ENCODE measurements at regions not wholly inside any gene's neighbourhood (a gene's known extent, or its start where the extent isn't known, plus 50 kb on each side); places are given as distances from the start of the nearest gene placed in this dataset.
"Not testable (repeated sequence)": the region's sequence is repeated elsewhere in the genome, so short reads cannot be mapped to it uniquely, and the experiment has no call there.

- DNase-seq: no peak
Observed at GRCh38 chr7:94176694-94177200, 172.6 kb upstream of the BET1 start.

GRCh38 chr7:94177441-94177840 is 173.3 kb upstream of the BET1 start:
- no peak for DNase-seq

- no peak for DNase-seq
Observed at GRCh38 chr7:94178230-94178629, 174.1 kb upstream of the BET1 start.

DNA sequence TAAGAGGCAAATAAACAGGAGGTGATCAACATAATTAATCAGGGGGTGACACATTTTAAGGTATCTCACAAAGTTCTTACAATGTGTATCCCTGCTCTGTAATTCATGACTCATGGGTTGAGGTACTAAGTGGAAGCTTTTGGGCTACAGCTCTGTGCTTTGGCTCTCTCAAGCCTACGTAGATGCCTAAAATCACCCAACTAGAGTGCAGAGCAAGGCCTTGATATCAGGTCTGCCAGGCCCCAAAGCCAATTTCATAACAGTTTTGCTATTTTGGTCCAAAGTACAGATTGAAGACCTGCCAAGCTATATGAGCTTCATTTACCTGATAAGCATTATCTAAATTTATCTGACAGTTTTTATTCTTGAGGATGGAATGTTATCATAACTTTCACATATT is 175.3 kb upstream of the BET1 start:
- no peak for DNase-seq

DNA sequence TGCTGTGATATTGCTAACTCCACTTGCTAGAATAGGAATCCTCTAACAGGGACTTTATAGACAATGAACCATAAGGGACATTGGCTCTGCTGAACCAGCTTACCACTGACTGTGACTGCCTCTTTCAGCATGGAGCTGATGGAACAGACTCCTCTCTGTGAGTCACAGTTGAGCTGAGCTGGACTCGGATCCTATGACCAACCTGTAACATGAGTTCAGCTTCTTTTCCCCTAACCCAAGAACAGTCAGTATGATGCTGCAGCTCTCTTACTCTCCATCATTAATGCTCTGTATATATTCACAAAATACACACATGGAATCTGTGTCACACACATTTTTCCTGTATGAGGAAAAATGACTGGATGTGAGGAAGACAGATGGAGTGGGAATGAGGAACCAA is 177.9 kb upstream of the BET1 start:
- peak; percentile 81 for DNase-seq

DNA sequence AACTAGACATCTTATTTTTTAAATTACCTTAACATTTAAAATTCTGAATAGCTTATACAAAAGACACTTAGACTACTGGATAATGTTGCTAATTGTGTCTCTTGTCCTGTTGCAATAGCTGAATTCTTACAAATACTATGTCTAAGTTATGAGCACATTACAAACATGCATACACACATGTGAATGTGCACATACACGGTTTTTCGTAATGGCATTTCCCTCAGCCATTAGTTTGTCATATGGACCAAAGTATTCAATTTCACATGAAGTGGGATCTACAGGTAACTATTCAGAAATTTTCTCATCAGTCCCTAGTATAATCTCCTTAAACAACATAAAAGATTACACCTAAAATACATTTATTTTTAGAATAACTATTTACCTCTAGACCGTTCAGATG is 178.6 kb upstream of the BET1 start:
- no peak for DNase-seq

DNA sequence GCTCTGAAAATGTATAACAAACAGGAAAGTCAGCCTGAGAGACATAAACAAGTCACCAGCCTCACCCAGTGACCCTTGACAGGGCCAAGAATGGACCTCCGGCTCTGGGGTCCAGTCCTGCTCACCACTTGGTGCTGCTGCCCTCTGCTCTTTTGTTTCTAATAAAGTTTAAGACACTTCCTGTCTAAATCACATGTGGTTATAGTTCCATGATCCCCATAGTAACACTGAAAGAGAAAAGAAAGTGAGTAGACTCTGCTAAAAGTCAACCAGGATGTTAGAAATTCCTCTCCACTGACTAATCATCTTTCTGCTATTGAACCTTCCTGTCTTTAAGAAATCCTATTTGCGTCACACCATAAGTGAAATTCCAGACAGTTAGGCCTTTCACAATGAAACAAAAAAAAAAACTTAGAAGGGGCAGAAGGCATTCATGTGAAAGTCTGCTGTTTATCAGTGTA is 179.2 kb upstream of the BET1 start:
- DNase-seq: peak; percentile 99

GRCh38 chr7:94183891-94184290 is 179.7 kb upstream of the BET1 start:
- DNase-seq: no peak

DNA sequence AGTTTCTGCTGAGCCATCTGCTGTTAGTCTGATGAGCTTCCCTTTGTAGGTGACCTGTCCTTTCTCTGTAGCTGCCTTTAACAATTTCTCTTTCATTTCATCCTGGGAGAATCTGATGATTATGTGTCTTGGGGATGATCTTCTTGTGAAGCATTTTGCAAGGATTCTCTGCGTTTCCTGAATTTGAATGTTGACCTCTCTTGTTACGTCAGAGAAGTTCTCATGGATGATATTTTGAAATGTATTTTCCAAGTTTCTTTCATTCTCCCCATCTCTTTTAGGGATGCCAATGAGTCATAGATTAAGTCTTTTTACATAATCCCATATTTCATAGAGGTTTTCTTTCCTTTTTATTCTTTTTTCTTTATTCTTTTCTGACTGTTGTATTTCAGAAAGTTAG is 184.2 kb upstream of the BET1 start:
- DNase-seq: no peak

DNA sequence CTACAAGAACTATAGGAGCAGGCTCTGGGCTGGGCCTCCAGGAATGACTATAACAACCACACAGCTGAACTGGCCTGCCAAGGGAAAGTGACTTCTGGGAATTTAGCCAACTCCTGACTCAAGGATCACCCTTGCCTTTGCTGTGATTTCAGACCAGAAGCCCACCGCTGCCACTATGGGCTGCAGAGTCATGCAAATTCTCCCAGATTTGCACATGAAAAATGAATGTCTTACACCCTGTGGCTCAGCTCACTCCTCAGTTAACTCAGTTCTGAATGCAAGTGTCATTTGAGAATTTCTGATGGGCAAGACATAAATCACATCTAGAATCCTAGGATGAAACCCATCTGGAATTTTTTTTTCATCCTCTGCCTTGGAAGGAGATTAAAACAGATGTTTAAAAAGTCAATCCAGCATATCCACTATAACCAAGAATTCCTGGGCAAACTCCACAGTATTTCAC is 186.5 kb upstream of the BET1 start:
- peak; percentile 99 for DNase-seq

GRCh38 chr7:94194426-94194825 is 190.3 kb upstream of the BET1 start:
- DNase-seq: not testable (repeated sequence)

DNA sequence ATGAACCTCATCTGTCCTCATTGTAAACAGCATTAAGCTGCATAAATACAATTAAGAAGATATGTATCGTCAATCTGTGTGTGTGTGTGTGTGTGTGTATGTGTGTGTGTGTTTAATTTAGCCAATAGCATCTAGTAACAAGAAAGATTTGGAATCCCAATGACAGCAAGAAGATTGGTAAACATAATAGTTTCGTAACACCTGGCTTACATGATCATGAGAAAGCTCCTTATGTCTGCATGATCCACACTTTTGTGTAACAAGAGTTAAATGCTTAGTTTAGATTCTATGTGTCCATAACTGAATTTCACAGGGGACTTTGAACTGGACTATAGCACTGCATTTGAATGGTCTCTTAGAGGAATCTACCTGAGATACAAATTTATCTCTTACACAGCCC is 191.0 kb upstream of the BET1 start:
- no peak for DNase-seq

DNA sequence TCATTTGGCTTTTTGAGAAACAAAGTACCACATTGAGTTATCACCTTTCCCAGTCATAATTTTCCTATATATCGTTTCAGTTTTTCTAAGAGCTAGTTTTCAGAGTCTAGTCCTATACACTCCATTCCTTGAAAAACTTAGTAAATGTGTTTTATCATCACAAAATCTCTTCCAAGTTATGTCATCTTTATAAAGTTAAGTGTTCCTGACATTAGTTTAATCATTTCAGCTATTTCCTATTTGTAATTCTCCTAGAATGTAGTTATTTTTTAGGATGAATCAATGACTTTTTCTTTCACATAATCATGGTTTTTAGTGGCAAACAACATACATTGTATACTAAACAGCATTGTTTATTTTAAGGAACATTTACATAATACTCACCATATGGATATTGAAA is 191.7 kb upstream of the BET1 start:
- no peak for DNase-seq

- DNase-seq: no peak
Observed at GRCh38 chr7:94205529-94205928, 189.2 kb upstream of the COL1A2 start.

GRCh38 chr7:94206295-94206694 is 188.4 kb upstream of the COL1A2 start:
- no peak for DNase-seq

DNA sequence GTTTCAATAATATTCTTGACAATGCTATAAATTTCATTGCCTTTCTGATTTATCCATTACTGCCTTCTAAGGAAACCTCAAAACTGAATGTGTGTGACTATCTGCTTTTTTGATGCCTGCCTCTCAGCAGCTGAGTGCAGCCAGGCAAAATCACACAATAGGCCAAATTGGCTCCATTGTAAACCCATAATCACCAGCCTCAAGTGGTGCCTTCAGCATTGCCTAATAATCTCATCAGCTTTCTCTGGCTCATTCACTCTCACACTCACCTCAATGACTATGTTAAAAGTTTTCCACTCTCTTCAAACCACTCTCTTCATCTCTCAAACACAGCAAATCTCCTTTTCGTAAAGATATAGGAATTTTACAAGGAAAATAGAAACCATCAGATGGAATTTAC is 182.5 kb upstream of the COL1A2 start:
- no peak for DNase-seq

DNA sequence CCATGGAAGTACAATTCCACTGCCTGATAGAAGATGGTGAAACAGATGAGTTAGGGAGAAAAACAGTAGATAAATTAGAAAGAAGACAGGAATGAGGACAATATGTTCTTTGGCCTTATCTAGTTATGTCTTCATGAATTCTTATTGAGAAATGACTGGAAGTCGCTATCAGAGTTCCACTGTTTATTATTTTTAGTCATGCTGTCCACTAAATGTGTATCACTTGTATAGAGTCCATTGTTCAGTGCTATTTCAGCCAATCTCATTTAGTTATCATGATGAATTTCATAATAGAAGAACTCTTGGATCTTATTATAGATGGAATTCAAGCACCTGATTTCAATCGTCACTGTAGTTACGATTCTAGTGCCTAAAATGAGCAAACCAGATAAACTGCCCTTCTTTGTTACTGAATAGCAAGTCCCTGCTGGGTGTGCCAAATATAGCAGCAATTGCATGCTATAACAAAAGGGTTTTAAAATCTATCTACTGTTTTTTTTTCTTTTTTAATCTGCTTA is 177.7 kb upstream of the COL1A2 start:
- no peak for DNase-seq

- no peak for DNase-seq
Observed at GRCh38 chr7:94217766-94218165, 176.9 kb upstream of the COL1A2 start.

GRCh38 chr7:94222516-94222915 is 172.2 kb upstream of the COL1A2 start:
- DNase-seq: no peak

- peak; percentile 63 for DNase-seq
Observed at GRCh38 chr7:94223375-94224084, 171.2 kb upstream of the COL1A2 start.

DNA sequence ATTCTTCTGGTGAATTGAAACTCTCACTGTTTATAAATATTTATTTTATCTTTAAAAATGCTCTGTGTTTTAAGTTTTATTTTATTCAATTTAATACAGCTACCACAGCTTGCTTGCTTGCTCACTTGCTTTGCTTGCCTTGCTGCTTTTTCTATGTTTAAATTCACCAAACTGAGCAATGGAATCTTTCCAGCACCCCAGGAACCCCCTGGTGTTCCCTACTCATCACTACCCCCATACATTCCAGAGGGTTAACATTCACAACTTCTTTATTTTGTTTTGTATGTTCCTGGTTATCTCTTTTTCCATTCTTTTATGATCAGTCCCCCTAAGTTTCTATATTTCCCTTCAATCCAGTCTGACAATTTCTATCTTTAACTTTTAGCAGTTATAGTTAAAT is 166.5 kb upstream of the COL1A2 start:
- DNase-seq: no peak

GRCh38 chr7:94228678-94229077 is 166.0 kb upstream of the COL1A2 start:
- DNase-seq: peak; percentile 37

DNA sequence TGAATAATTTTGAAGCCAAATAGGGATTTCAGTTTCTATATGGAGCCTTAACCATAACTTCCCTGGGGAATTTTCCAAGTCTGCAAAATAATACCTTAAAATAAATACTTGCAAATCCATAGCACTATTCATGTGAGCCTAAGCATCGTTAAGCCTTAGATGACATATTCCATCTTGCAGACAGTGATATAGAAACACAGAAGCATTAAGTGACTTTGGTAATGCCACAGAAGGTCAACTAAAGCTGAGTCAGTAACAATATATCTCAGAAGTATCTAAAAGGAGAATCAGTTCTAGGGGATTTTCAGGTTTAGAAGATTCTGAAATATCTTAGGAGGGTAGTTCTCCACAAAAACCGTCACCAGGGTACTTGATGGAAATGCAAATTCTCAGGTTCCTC is 163.4 kb upstream of the COL1A2 start:
- DNase-seq: no peak

- DNase-seq: no peak
Observed at GRCh38 chr7:94236960-94237359, 157.7 kb upstream of the COL1A2 start.

DNA sequence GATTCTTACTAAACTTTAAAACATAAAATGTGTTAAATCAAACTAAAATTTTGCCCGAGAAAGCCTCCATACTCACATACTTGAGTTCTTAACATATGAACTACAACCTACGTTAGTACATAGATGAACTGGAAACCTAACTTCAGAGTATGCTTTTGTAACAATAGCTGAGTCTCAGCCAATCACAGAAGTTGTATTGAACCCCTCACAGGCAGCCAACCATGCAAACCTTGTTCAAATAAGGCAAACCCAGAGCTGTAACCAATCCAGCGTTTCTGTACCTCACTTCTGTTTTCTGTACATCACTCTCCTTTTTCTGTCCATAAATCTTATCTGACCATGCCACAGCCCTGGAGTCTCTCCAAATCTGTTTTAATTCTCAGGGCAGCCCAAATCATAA is 157.3 kb upstream of the COL1A2 start:
- DNase-seq: no peak
